HCT116 (cell line): ENCODE measurements at regions not wholly inside any gene's neighbourhood (a gene's known extent, or its start where the extent isn't known, plus 50 kb on each side); places are given as distances from the start of the nearest gene placed in this dataset.

ENCODE experiments used
- ATAC-seq: fragments of 200-7000 bp; cut with Tn5 transposase; 2 replicates; pipeline ENCODE4 v1.9.1; 2020; ENCODE audit warnings: mild to moderate bottlenecking, moderate library complexity
- BruUV-seq: library from RNA; stranded (reverse); fragments of 400-500 nt; replicated peaks from 2 replicates; lab custom pipeline; 2021; lab: Mats Ljungman, UMichigan
- CTCF ChIA-PET: fragments of 300-600 bp; sonication (Branson Sonifier 250); formaldehyde crosslinking; loops from one replicate; lab custom pipeline; 2021; ENCODE audit warnings: antibody characterized with exemption; lab: Charles Lee
- POLR2A ChIA-PET: fragments of 300-600, 350-600 bp; sonication (Branson Sonifier 250); formaldehyde crosslinking; loops from one replicate; lab custom pipeline; 2021; ENCODE audit warnings: antibody characterized with exemption; lab: Charles Lee
- RAD21 ChIA-PET, 2 experiments: fragments of 300-600 bp; sonication (Branson Sonifier 250); formaldehyde crosslinking; loops; one replicate each; lab custom pipeline; 2023; ENCODE audit warnings: low total read pairs in 2 of 2; ENCODE audit not compliant: uncharacterized antibody in 2 of 2, unreplicated experiment in 2 of 2, low non-redundant PET in 1 of 2; lab: Charles Lee
- DNase-seq: peaks from one replicate; pipeline ENCODE4 v3.0.0-alpha.2; 2010; ENCODE audit warnings: low read depth, low spot score
- H2AFZ ChIP-seq: fragments of 200-600 bp; shearing (Covaris generic), sonication (generic); 2 replicates; pipeline ENCODE4 v1.6.1; 2017; ENCODE audit warnings: low read depth, mixed run types, mixed read lengths, antibody characterized with exemption, low read length; ENCODE audit not compliant: poor library complexity, severe bottlenecking
- H3K27ac ChIP-seq: 2 replicates; pipeline ENCODE4 v1.5.1; 2012; ENCODE audit warnings: low read depth, low read length
- H3K27me3 ChIP-seq: fragments of 200-600 bp; sonication (generic); 2 replicates; pipeline ENCODE4 v1.6.1; 2016; ENCODE audit warnings: mixed run types, low read length, mixed read lengths; ENCODE audit not compliant: insufficient read depth
- H3K36me3 ChIP-seq, 2 experiments: fragments of 200-500 bp in 1 of 2; fragments of 200-600 bp in 1 of 2; sonication (Bioruptor generic) in 1 of 2; sonication (generic) in 1 of 2; 2 replicates each; pipeline versions ENCODE4 v1.5.1 to v1.6.1; 2014 to 2016; ENCODE audit warnings: low read length in 2 of 2, inconsistent platforms in 1 of 2, mixed read lengths in 1 of 2, mixed run types in 1 of 2; ENCODE audit not compliant: insufficient read depth in 2 of 2, control insufficient read depth in 1 of 2
- H3K4me1 ChIP-seq, 2 experiments: fragments of 200-600 bp in 1 of 2; sonication (generic) in 1 of 2; 2 replicates each; pipeline versions ENCODE4 v1.5.1 to v1.6.1; 2012 to 2017; ENCODE audit warnings: low read length in 2 of 2, inconsistent platforms in 1 of 2, mild to moderate bottlenecking in 1 of 2, mixed read lengths in 1 of 2, mixed run types in 1 of 2, moderate library complexity in 1 of 2; ENCODE audit not compliant: insufficient read depth in 2 of 2, control insufficient read depth in 1 of 2
- H3K4me2 ChIP-seq: fragments of 200-600 bp; sonication (generic); 2 replicates; pipeline ENCODE4 v1.6.1; 2017; ENCODE audit warnings: mixed run types, low read length, mixed read lengths
- H3K4me3 ChIP-seq, 2 experiments: fragments of 200-600 bp in 1 of 2; sonication (generic) in 1 of 2; replicated peaks in 1 of 2; 2 replicates each; pipeline ENCODE4 v1.5.1; 2011 to 2016; ENCODE audit warnings: low read length in 2 of 2, control low read depth in 1 of 2, low read depth in 1 of 2, mild to moderate bottlenecking in 1 of 2, mixed read lengths in 1 of 2, mixed run types in 1 of 2
- H3K79me2 ChIP-seq: fragments of 200-600 bp; sonication (generic); 2 replicates; pipeline ENCODE4 v1.6.1; 2017; ENCODE audit warnings: mild to moderate bottlenecking, mixed run types, low read length, moderate library complexity, mixed read lengths; ENCODE audit not compliant: insufficient read depth
- H3K9ac ChIP-seq: fragments of 200-600 bp; sonication (generic); 2 replicates; pipeline ENCODE4 v1.6.1; 2016; ENCODE audit warnings: low read length, mixed read lengths
- H3K9me2 ChIP-seq: fragments of 200-600 bp; sonication (generic), shearing (Covaris generic); 2 replicates; pipeline ENCODE4 v1.6.1; 2017; ENCODE audit warnings: mixed run types, mild to moderate bottlenecking, moderate library complexity; ENCODE audit not compliant: insufficient read depth
- H3K9me3 ChIP-seq, 2 experiments: fragments of 200-500 bp in 1 of 2; fragments of 200-600 bp in 1 of 2; sonication (Bioruptor generic) in 1 of 2; sonication (generic) in 1 of 2; 2 replicates each; pipeline ENCODE4 v1.6.1; 2014 to 2017; ENCODE audit warnings: low read length in 2 of 2, mixed read lengths in 2 of 2, inconsistent platforms in 1 of 2, low read depth in 1 of 2, mild to moderate bottlenecking in 1 of 2, mixed run types in 1 of 2, moderate library complexity in 1 of 2; ENCODE audit not compliant: control insufficient read depth in 1 of 2, insufficient read depth in 1 of 2
- H4K20me1 ChIP-seq: fragments of 200-600 bp; sonication (generic), shearing (Covaris generic); 2 replicates; pipeline ENCODE4 v1.6.1; 2017; ENCODE audit warnings: mixed run types, mild to moderate bottlenecking, moderate library complexity; ENCODE audit not compliant: insufficient read depth
- EGR1 ChIP-seq: IDR thresholded peaks from 2 replicates; pipeline ENCODE4 v1.6.1; 2012; ENCODE audit warnings: low read depth
- EZH2phosphoT487 ChIP-seq: fragments of 200-600 bp; IDR thresholded peaks from 2 replicates; pipeline ENCODE4 v1.6.1; 2018; ENCODE audit warnings: antibody characterized with exemption, borderline replicate concordance
- RAD21 ChIP-seq: IDR thresholded peaks from 2 replicates; pipeline ENCODE4 v1.6.1; 2012; ENCODE audit warnings: low read depth, mild to moderate bottlenecking
- SIN3A ChIP-seq: IDR thresholded peaks from 2 replicates; pipeline ENCODE4 v1.6.1; 2012; ENCODE audit warnings: low read depth
- SP1 ChIP-seq: IDR thresholded peaks from 2 replicates; pipeline ENCODE4 v1.6.1; 2012; ENCODE audit warnings: low read depth
- intact Hi-C: fragments of 100-400 bp; cut with micrococcal nuclease; formaldehyde crosslinking; loops from 2 replicates; pipeline ENCODE4 v1.10.0; 2022
- TF ChIP-seq, protein P1 (sequence below): IDR thresholded peaks from 2 replicates; pipeline ENCODE4 v1.6.1; 2012
- TF ChIP-seq, protein P2 (sequence below): IDR thresholded peaks from 2 replicates; pipeline ENCODE4 v1.6.1; 2012; ENCODE audit warnings: low read depth
- TF ChIP-seq, protein P3 (sequence below): IDR thresholded peaks from 2 replicates; pipeline ENCODE4 v1.6.1; 2011; ENCODE audit warnings: mild to moderate bottlenecking, low read length, moderate library complexity; ENCODE audit not compliant: insufficient replicate concordance; ENCODE audit errors: extremely low read depth

DNA sequence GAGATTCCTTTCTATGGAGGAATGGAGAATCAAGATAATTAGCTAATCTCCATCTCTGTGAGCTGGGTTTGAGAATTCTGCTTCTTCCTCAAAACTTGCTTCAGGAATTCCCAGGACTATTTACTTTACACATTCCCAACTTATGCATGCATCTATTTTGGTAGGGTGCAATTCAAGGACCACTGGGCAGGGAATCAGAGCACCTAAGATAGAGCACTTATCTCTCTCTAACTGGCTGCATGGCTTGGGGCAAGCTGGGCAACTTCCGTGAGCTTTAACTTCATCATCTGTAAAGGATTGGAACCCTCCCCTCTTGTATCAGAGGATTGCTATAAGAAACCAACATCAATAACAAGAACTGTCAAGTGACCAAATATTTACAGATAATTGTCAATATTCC lies 160.2 kb downstream of the PDCD6IP start:
- no peak overlapping the region for H3K4me2 ChIP-seq
- no TSS peak for BruUV-seq
- no peaks in the 10 kb centered on the region for H3K9me2 ChIP-seq
- H3K9me3 ChIP-seq: no peaks in the 10 kb centered on the region
- ATAC-seq: no peak
- H3K4me3 ChIP-seq: no peak overlapping the region
- no peaks in the 10 kb centered on the region for H3K4me1 ChIP-seq
- intact Hi-C loops: no loop called here
- peaks cover 7% of the 10 kb centered on the region for H3K27me3 ChIP-seq
- no peaks in the 10 kb centered on the region for H3K79me2 ChIP-seq
- RAD21 ChIA-PET: no interaction called here
- POLR2A ChIA-PET: no interaction called here
- no peaks in the 10 kb centered on the region for H3K36me3 ChIP-seq
- no peak overlapping the region for H3K27ac ChIP-seq
- CTCF ChIA-PET: no interaction called here
- DNase-seq: no peak
- no peaks in the 10 kb centered on the region for H4K20me1 ChIP-seq
- H2AFZ ChIP-seq: no peak overlapping the region
- TF ChIP-seq, protein P1, sequence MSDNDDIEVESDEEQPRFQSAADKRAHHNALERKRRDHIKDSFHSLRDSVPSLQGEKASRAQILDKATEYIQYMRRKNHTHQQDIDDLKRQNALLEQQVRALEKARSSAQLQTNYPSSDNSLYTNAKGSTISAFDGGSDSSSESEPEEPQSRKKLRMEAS: no peak
- TF ChIP-seq, protein P2, sequence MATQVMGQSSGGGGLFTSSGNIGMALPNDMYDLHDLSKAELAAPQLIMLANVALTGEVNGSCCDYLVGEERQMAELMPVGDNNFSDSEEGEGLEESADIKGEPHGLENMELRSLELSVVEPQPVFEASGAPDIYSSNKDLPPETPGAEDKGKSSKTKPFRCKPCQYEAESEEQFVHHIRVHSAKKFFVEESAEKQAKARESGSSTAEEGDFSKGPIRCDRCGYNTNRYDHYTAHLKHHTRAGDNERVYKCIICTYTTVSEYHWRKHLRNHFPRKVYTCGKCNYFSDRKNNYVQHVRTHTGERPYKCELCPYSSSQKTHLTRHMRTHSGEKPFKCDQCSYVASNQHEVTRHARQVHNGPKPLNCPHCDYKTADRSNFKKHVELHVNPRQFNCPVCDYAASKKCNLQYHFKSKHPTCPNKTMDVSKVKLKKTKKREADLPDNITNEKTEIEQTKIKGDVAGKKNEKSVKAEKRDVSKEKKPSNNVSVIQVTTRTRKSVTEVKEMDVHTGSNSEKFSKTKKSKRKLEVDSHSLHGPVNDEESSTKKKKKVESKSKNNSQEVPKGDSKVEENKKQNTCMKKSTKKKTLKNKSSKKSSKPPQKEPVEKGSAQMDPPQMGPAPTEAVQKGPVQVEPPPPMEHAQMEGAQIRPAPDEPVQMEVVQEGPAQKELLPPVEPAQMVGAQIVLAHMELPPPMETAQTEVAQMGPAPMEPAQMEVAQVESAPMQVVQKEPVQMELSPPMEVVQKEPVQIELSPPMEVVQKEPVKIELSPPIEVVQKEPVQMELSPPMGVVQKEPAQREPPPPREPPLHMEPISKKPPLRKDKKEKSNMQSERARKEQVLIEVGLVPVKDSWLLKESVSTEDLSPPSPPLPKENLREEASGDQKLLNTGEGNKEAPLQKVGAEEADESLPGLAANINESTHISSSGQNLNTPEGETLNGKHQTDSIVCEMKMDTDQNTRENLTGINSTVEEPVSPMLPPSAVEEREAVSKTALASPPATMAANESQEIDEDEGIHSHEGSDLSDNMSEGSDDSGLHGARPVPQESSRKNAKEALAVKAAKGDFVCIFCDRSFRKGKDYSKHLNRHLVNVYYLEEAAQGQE: no peak
- TF ChIP-seq, protein P3, sequence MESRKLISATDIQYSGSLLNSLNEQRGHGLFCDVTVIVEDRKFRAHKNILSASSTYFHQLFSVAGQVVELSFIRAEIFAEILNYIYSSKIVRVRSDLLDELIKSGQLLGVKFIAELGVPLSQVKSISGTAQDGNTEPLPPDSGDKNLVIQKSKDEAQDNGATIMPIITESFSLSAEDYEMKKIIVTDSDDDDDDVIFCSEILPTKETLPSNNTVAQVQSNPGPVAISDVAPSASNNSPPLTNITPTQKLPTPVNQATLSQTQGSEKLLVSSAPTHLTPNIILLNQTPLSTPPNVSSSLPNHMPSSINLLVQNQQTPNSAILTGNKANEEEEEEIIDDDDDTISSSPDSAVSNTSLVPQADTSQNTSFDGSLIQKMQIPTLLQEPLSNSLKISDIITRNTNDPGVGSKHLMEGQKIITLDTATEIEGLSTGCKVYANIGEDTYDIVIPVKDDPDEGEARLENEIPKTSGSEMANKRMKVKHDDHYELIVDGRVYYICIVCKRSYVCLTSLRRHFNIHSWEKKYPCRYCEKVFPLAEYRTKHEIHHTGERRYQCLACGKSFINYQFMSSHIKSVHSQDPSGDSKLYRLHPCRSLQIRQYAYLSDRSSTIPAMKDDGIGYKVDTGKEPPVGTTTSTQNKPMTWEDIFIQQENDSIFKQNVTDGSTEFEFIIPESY: no peak
- no peak for TF ChIP-seq SP1
- TF ChIP-seq SIN3A: no peak
- TF ChIP-seq EGR1: no peak
- no peak for TF ChIP-seq EZH2phosphoT487
- TF ChIP-seq RAD21: no peak
- TF ChIP-seq, all 23 proteins: peak for 0
- no peak overlapping the region for H3K9ac ChIP-seq
